ENCODE measurements at regions not wholly inside any gene's neighbourhood (a gene's known extent, or its start where the extent isn't known, plus 50 kb on each side); places are given as distances from the start of the nearest gene placed in this dataset.

GRCh38 chr1:68355614-68356013 lies 94.1 kb downstream of the RPE65 start:
- TF ChIP-seq, protein P1, sequence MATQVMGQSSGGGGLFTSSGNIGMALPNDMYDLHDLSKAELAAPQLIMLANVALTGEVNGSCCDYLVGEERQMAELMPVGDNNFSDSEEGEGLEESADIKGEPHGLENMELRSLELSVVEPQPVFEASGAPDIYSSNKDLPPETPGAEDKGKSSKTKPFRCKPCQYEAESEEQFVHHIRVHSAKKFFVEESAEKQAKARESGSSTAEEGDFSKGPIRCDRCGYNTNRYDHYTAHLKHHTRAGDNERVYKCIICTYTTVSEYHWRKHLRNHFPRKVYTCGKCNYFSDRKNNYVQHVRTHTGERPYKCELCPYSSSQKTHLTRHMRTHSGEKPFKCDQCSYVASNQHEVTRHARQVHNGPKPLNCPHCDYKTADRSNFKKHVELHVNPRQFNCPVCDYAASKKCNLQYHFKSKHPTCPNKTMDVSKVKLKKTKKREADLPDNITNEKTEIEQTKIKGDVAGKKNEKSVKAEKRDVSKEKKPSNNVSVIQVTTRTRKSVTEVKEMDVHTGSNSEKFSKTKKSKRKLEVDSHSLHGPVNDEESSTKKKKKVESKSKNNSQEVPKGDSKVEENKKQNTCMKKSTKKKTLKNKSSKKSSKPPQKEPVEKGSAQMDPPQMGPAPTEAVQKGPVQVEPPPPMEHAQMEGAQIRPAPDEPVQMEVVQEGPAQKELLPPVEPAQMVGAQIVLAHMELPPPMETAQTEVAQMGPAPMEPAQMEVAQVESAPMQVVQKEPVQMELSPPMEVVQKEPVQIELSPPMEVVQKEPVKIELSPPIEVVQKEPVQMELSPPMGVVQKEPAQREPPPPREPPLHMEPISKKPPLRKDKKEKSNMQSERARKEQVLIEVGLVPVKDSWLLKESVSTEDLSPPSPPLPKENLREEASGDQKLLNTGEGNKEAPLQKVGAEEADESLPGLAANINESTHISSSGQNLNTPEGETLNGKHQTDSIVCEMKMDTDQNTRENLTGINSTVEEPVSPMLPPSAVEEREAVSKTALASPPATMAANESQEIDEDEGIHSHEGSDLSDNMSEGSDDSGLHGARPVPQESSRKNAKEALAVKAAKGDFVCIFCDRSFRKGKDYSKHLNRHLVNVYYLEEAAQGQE (IDR thresholded peaks at IDR 0.05; ENCODE audit: low read depth): no peak
- TF ChIP-seq FOXM1 (IDR thresholded peaks at IDR 0.05; ENCODE audit: borderline replicate concordance, low read depth): no peak
- no peak for TF ChIP-seq TAF1 (IDR thresholded peaks at IDR 0.05; ENCODE audit: low read depth)
- TF ChIP-seq, protein P2, sequence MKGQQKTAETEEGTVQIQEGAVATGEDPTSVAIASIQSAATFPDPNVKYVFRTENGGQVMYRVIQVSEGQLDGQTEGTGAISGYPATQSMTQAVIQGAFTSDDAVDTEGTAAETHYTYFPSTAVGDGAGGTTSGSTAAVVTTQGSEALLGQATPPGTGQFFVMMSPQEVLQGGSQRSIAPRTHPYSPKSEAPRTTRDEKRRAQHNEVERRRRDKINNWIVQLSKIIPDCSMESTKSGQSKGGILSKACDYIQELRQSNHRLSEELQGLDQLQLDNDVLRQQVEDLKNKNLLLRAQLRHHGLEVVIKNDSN (IDR thresholded peaks at IDR 0.05): no peak
- no peak for TF ChIP-seq CEBPB (IDR thresholded peaks at IDR 0.05)
- TF ChIP-seq EGR1 (IDR thresholded peaks at IDR 0.05): no peak
- TF ChIP-seq MAX (IDR thresholded peaks at IDR 0.05): no peak
- no peak for TF ChIP-seq EP300 (IDR thresholded peaks at IDR 0.05; ENCODE audit: borderline replicate concordance)
- TF ChIP-seq CREB1 (IDR thresholded peaks at IDR 0.05; ENCODE audit: low read depth): no peak
- no peak for TF ChIP-seq YY1 (IDR thresholded peaks at IDR 0.05; ENCODE audit: low read depth)
- no peak for TF ChIP-seq TCF12 (IDR thresholded peaks at IDR 0.05; ENCODE audit: low read depth)
- no peak for TF ChIP-seq ZBTB7A (IDR thresholded peaks at IDR 0.05; ENCODE audit: low read depth)
- TF ChIP-seq NFIC (IDR thresholded peaks at IDR 0.05): no peak
- no peak for TF ChIP-seq RAD21 (IDR thresholded peaks at IDR 0.05; ENCODE audit: low read depth)

All from Ishikawa (cell line).